ENCODE measurements at regions not wholly inside any gene's neighbourhood (a gene's known extent, or its start where the extent isn't known, plus 50 kb on each side); places are given as distances from the start of the nearest gene placed in this dataset.

DNA sequence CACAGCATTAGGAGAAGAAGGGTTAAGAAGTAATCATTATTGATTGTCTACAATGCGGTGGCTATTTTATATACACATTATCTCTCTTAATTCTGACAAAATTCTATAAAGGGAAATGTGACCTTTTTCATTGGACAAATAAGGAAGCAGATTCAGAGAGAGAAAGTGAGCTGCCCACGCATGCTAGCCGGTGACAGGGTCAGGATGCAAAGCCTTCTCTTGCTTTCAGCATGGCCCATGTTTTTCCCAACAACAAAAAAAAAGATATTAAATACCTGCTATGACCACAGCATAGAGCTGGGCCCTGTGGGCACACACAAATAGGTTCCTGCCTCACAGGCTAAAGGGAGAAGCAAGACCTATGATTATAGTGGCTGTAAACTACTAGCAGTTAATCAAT is 66.8 kb downstream of the PPP1R3C start:
- H3K9me3 ChIP-seq (ENCODE audit: control insufficient read depth, insufficient read depth, low read depth, low read length), result no peaks in the 10 kb centered on the region
- intact Hi-C loops (cut with micrococcal nuclease; ENCODE audit: unreplicated experiment), result no loop called here
- H3K27ac ChIP-seq (ENCODE audit: low read length), result no peak overlapping the region
- ChIA-PET POLR2A (no interaction called here), CTCF (no interaction called here)
- in situ Hi-C loops (cut with HindIII; ENCODE audit: low pct_unique_long_range_greater_than_20kb, low sequenced_read_pairs), result no loop called here
- DNase-seq (ENCODE audit: low read depth, low spot score) (no peak), ATAC-seq (no peak)
- no peaks in the 10 kb centered on the region for H3K36me3 ChIP-seq (ENCODE audit: control insufficient read depth, insufficient read depth, low read length)
- no TSS peak for BruUV-seq (replicated peaks)
- H3K4me3 ChIP-seq (ENCODE audit: low read depth in 2 of 2, low read length in 2 of 2), result no peak overlapping the region
- H3K27me3 ChIP-seq (ENCODE audit: control insufficient read depth, insufficient read depth, low read length), result no peaks in the 10 kb centered on the region
- H3K4me1 ChIP-seq (ENCODE audit: control insufficient read depth, insufficient read depth, low read length), result no peaks in the 10 kb centered on the region
- TF ChIP-seq TCF7L2 (IDR thresholded peaks at IDR 0.05; ENCODE audit: low read depth, low read length) (no peak), SIN3A (IDR thresholded peaks at IDR 0.05; ENCODE audit: borderline replicate concordance, insufficient read depth, low read depth, low read length) (no peak), POLR2AphosphoS5 (IDR thresholded peaks at IDR 0.05; ENCODE audit: low read depth, low read length) (no peak)
- TF ChIP-seq, protein P1, sequence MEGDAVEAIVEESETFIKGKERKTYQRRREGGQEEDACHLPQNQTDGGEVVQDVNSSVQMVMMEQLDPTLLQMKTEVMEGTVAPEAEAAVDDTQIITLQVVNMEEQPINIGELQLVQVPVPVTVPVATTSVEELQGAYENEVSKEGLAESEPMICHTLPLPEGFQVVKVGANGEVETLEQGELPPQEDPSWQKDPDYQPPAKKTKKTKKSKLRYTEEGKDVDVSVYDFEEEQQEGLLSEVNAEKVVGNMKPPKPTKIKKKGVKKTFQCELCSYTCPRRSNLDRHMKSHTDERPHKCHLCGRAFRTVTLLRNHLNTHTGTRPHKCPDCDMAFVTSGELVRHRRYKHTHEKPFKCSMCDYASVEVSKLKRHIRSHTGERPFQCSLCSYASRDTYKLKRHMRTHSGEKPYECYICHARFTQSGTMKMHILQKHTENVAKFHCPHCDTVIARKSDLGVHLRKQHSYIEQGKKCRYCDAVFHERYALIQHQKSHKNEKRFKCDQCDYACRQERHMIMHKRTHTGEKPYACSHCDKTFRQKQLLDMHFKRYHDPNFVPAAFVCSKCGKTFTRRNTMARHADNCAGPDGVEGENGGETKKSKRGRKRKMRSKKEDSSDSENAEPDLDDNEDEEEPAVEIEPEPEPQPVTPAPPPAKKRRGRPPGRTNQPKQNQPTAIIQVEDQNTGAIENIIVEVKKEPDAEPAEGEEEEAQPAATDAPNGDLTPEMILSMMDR (IDR thresholded peaks at IDR 0.05), result no peak
- TF ChIP-seq, protein P2, sequence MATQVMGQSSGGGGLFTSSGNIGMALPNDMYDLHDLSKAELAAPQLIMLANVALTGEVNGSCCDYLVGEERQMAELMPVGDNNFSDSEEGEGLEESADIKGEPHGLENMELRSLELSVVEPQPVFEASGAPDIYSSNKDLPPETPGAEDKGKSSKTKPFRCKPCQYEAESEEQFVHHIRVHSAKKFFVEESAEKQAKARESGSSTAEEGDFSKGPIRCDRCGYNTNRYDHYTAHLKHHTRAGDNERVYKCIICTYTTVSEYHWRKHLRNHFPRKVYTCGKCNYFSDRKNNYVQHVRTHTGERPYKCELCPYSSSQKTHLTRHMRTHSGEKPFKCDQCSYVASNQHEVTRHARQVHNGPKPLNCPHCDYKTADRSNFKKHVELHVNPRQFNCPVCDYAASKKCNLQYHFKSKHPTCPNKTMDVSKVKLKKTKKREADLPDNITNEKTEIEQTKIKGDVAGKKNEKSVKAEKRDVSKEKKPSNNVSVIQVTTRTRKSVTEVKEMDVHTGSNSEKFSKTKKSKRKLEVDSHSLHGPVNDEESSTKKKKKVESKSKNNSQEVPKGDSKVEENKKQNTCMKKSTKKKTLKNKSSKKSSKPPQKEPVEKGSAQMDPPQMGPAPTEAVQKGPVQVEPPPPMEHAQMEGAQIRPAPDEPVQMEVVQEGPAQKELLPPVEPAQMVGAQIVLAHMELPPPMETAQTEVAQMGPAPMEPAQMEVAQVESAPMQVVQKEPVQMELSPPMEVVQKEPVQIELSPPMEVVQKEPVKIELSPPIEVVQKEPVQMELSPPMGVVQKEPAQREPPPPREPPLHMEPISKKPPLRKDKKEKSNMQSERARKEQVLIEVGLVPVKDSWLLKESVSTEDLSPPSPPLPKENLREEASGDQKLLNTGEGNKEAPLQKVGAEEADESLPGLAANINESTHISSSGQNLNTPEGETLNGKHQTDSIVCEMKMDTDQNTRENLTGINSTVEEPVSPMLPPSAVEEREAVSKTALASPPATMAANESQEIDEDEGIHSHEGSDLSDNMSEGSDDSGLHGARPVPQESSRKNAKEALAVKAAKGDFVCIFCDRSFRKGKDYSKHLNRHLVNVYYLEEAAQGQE (IDR thresholded peaks at IDR 0.05; ENCODE audit: insufficient read depth in 1 of 2, low read depth in 2 of 2, low read length in 1 of 2), result no peak

DNA sequence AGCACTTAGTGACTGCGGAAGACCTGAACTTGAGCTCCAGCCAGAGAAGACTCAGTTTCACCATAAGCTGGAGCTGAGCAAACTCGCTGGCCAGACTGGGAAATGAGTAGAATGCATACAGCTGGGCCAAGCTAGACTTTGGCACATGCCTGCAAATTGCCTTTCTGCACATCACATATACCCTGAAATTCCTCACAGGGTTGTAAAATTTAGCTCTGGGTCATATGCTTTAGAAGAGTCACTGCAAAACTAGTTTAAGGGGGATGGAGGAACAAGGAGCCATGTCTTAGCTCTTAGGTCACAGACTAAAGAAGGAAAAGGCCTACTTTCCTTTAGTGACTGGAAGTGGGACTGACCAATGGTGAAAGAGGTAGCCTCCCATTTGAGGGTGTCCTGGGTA is 67.6 kb downstream of the PPP1R3C start:
- H3K4me1 ChIP-seq (ENCODE audit: control insufficient read depth, insufficient read depth, low read length), result no peaks in the 10 kb centered on the region
- intact Hi-C loops (cut with micrococcal nuclease; ENCODE audit: unreplicated experiment) (no loop called here), in situ Hi-C loops (cut with HindIII; ENCODE audit: low pct_unique_long_range_greater_than_20kb, low sequenced_read_pairs) (no loop called here)
- ChIA-PET CTCF (no interaction called here), POLR2A (no interaction called here)
- DNase-seq (ENCODE audit: low read depth, low spot score) (no peak), ATAC-seq (no peak)
- no peaks in the 10 kb centered on the region for H3K27me3 ChIP-seq (ENCODE audit: control insufficient read depth, insufficient read depth, low read length)
- no peaks in the 10 kb centered on the region for H3K9me3 ChIP-seq (ENCODE audit: control insufficient read depth, insufficient read depth, low read depth, low read length)
- H3K4me3 ChIP-seq (ENCODE audit: low read depth in 2 of 2, low read length in 2 of 2), result no peak overlapping the region
- TF ChIP-seq, protein P1 (IDR thresholded peaks at IDR 0.05), result no peak
- TF ChIP-seq POLR2AphosphoS5 (IDR thresholded peaks at IDR 0.05; ENCODE audit: low read depth, low read length), result no peak
- BruUV-seq (replicated peaks), result no TSS peak
- H3K27ac ChIP-seq (ENCODE audit: low read length), result no peak overlapping the region
- H3K36me3 ChIP-seq (ENCODE audit: control insufficient read depth, insufficient read depth, low read length), result no peaks in the 10 kb centered on the region

DNA sequence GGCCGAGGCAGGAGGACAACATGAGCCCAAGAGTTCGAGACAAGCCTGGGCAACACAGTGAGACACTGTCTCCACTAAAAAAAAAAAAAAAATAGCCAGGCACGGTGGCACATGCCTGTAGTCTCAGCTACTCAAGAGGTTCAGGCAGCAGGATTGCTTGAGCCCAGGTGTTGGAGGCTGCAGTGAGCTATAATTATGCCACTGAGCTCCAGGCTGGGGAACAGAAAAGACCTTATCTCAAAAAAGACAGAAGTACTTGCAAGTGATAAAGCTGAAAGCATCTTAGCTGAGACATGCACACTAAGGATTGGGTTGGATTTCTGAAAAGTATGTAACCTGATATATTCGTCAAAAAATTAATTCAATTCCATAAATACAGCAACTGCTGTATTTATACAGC is 68.4 kb downstream of the PPP1R3C start:
- intact Hi-C loops (cut with micrococcal nuclease; ENCODE audit: unreplicated experiment), result no loop called here
- in situ Hi-C loops (cut with HindIII; ENCODE audit: low pct_unique_long_range_greater_than_20kb, low sequenced_read_pairs), result no loop called here
- ChIA-PET POLR2A (no interaction called here), CTCF (no interaction called here)
- BruUV-seq (replicated peaks), result no TSS peak
- Histone ChIP-seq H3K4me3 (ENCODE audit: low read depth in 2 of 2, low read length in 2 of 2) (no peak overlapping the region), H3K4me1 (ENCODE audit: control insufficient read depth, insufficient read depth, low read length) (no peaks in the 10 kb centered on the region), H3K27ac (ENCODE audit: low read length) (no peak overlapping the region), H3K27me3 (ENCODE audit: control insufficient read depth, insufficient read depth, low read length) (no peaks in the 10 kb centered on the region), H3K9me3 (ENCODE audit: control insufficient read depth, insufficient read depth, low read depth, low read length) (no peaks in the 10 kb centered on the region), H3K36me3 (ENCODE audit: control insufficient read depth, insufficient read depth, low read length) (no peaks in the 10 kb centered on the region)
- ATAC-seq (no peak), DNase-seq (ENCODE audit: low read depth, low spot score) (no peak)
- TF ChIP-seq POLR2AphosphoS5 (IDR thresholded peaks at IDR 0.05; ENCODE audit: low read depth, low read length) (no peak), SIN3A (IDR thresholded peaks at IDR 0.05; ENCODE audit: borderline replicate concordance, insufficient read depth, low read depth, low read length) (no peak), TCF7L2 (IDR thresholded peaks at IDR 0.05; ENCODE audit: low read depth, low read length) (no peak)
- TF ChIP-seq, protein P2 (IDR thresholded peaks at IDR 0.05; ENCODE audit: insufficient read depth in 1 of 2, low read depth in 2 of 2, low read length in 1 of 2), result no peak
- TF ChIP-seq, protein P1 (IDR thresholded peaks at IDR 0.05), result no peak
